Astrocyte (in vitro differentiated cells and primary cell): ENCODE measurements at regions not wholly inside any gene's neighbourhood (a gene's known extent, or its start where the extent isn't known, plus 50 kb on each side); places are given as distances from the start of the nearest gene placed in this dataset.
"Not testable (repeated sequence)": the region's sequence is repeated elsewhere in the genome, so short reads cannot be mapped to it uniquely, and the experiment has no call there.

ENCODE experiments used
- CTCF ChIP-seq: IDR thresholded peaks from 2 replicates; pipeline ENCODE4 v1.5.1; 2011; ENCODE audit warnings: low read depth, mild to moderate bottlenecking, inconsistent platforms, low read length, moderate library complexity; ENCODE audit not compliant: insufficient read depth
- EZH2 ChIP-seq: IDR thresholded peaks from 2 replicates; pipeline ENCODE4 v1.6.1; 2012; ENCODE audit warnings: mild to moderate bottlenecking, low read length, inconsistent platforms; ENCODE audit not compliant: insufficient read depth

- not testable (repeated sequence) for TF ChIP-seq CTCF, EZH2
Measured at GRCh38 chr10:109809954-109810353, 113.4 kb downstream of the XPNPEP1 start.
